ENCODE measurements at regions not wholly inside any gene's neighbourhood (a gene's known extent, or its start where the extent isn't known, plus 50 kb on each side); places are given as distances from the start of the nearest gene placed in this dataset.
A peak's percentile ranks its signal among the peaks of the same experiment; 100 is the strongest.

DNA sequence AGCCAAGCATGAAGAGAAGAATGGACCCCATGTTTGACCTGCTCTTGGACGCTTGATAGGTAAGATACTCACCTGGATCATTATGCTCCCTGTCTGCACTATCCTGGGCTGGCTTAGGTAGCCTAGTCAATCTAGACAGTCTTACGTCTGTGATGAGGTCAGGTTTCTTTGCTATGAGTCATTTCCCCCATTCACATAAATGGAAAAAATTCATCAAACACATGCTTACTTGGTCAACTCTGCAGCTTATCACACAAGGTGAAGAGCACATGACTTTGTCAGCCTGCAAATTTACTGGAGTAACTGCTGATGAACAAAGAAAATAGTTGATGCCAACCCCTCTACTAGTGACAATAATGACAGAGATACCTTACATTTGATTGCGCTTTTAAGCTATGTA is 170.0 kb downstream of the NUFIP1 start:
- 95% methylated on average over 3 of the region's 3 CpGs for WGBS
- Histone ChIP-seq H3K9me3 (ENCODE audit: control insufficient read depth in 2 of 2, insufficient read depth in 1 of 2, low read length in 1 of 2) (no peaks in the 10 kb centered on the region), H3K27me3 (ENCODE audit: control insufficient read depth in 2 of 2, insufficient read depth in 1 of 2, low read length in 1 of 2) (no peaks in the 10 kb centered on the region), H3K4me1 (ENCODE audit: control insufficient read depth in 2 of 2, insufficient read depth in 2 of 2, low read length in 2 of 2) (no peaks in the 10 kb centered on the region), H3K4me3 (ENCODE audit: low read length in 2 of 2) (no peak overlapping the region), H3K27ac (ENCODE audit: low read depth in 1 of 2, low read length in 1 of 2) (no peak overlapping the region), H3K36me3 (ENCODE audit: control insufficient read depth in 2 of 2, insufficient read depth in 2 of 2, low read length in 1 of 2) (no peaks in the 10 kb centered on the region)
- DNase-seq (ENCODE audit: low read depth in 6 of 9, low spot score in 9 of 9): no peak

DNA sequence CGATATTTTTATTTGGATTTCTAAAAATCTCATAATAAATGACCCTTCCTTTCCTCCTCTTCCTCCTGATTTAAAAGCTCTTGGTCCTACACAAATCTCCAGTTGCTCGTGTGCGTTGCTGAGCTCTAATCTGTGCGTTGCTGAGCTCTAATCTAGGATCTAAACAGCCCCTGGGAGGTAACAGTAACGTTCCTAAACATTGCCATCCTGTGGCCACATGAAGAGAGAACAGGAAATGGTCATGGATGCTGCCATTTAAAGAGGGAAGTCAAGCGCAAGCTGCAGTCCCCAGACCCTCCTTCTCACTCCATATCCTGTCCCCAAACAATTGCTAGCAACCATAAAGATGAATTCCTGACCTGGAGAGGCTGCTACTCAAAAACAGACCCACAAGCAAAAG is 170.8 kb downstream of the NUFIP1 start:
- 82% methylated on average over 6 of the region's 6 CpGs for WGBS
- Histone ChIP-seq H3K36me3 (ENCODE audit: control insufficient read depth in 2 of 2, insufficient read depth in 2 of 2, low read length in 1 of 2) (no peaks in the 10 kb centered on the region), H3K4me1 (ENCODE audit: control insufficient read depth in 2 of 2, insufficient read depth in 2 of 2, low read length in 2 of 2) (no peaks in the 10 kb centered on the region), H3K4me3 (ENCODE audit: low read length in 2 of 2) (no peak overlapping the region), H3K9me3 (ENCODE audit: control insufficient read depth in 2 of 2, insufficient read depth in 1 of 2, low read length in 1 of 2) (no peaks in the 10 kb centered on the region), H3K27me3 (ENCODE audit: control insufficient read depth in 2 of 2, insufficient read depth in 1 of 2, low read length in 1 of 2) (no peaks in the 10 kb centered on the region), H3K27ac (ENCODE audit: low read depth in 1 of 2, low read length in 1 of 2) (no peak overlapping the region)
- peak in 1 of 9 donors; percentile 3 for DNase-seq (ENCODE audit: low read depth in 6 of 9, low spot score in 9 of 9)

DNA sequence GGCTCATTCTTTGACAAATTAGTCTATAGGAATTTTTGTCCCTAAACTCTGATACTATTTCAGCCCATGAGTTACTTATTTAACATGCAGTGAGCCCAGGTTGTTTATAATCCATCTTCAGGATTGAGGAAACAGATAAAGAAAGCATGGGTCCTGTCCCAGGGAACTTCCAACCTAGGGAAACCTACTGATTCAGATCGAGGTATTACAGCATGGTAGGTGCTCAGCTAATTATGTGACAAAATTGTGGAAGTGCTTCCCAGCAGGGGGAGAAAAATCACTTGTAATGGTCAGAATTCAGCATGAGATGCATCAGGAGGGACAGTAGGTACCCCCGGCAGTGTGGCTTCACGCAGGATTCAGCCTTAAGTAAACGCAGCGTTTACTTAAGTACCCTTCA is 171.3 kb downstream of the NUFIP1 start:
- no peak for DNase-seq (ENCODE audit: low read depth in 6 of 9, low spot score in 9 of 9)
- H3K27ac ChIP-seq (ENCODE audit: low read depth in 1 of 2, low read length in 1 of 2): no peak overlapping the region
- H3K27me3 ChIP-seq (ENCODE audit: control insufficient read depth in 2 of 2, insufficient read depth in 1 of 2, low read length in 1 of 2): no peaks in the 10 kb centered on the region
- H3K9me3 ChIP-seq (ENCODE audit: control insufficient read depth in 2 of 2, insufficient read depth in 1 of 2, low read length in 1 of 2): no peaks in the 10 kb centered on the region
- WGBS: 95% methylated on average over 5 of the region's 5 CpGs
- H3K4me1 ChIP-seq (ENCODE audit: control insufficient read depth in 2 of 2, insufficient read depth in 2 of 2, low read length in 2 of 2): no peaks in the 10 kb centered on the region
- no peak overlapping the region for H3K4me3 ChIP-seq (ENCODE audit: low read length in 2 of 2)
- no peaks in the 10 kb centered on the region for H3K36me3 ChIP-seq (ENCODE audit: control insufficient read depth in 2 of 2, insufficient read depth in 2 of 2, low read length in 1 of 2)

DNA sequence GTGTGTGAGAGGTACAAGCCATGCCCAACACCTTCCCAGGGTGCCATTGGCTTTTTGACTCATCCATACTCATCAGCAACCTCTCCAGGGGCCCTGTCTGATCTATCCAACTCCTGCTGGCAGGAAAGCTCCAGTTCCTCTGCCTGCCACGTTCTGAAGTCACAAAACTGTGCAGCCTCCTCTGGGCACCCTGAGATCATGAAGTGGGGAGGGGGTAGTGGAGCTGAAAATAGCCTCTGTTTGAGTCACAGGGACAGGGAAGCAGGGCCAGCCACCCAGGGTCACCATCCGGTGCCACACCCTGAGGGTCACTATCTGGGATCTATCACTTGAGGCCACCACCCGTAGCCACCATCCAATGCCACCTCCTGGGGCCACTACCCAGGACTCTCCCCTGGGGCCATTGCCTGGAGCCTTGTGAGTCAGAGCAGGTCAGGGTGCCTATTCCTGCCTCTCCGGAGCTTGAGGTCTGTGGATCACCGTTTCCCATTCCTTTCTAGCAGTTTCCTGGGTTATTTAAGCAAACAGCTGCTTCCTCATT is 172.1 kb downstream of the NUFIP1 start:
- H3K9me3 ChIP-seq (ENCODE audit: control insufficient read depth in 2 of 2, insufficient read depth in 1 of 2, low read length in 1 of 2): no peaks in the 10 kb centered on the region
- H3K4me1 ChIP-seq (ENCODE audit: control insufficient read depth in 2 of 2, insufficient read depth in 2 of 2, low read length in 2 of 2): no peaks in the 10 kb centered on the region
- H3K4me3 ChIP-seq (ENCODE audit: low read length in 2 of 2): no peak overlapping the region
- 82% methylated on average over 5 of the region's 5 CpGs for WGBS
- no peaks in the 10 kb centered on the region for H3K27me3 ChIP-seq (ENCODE audit: control insufficient read depth in 2 of 2, insufficient read depth in 1 of 2, low read length in 1 of 2)
- H3K27ac ChIP-seq (ENCODE audit: low read depth in 1 of 2, low read length in 1 of 2): no peak overlapping the region
- no peaks in the 10 kb centered on the region for H3K36me3 ChIP-seq (ENCODE audit: control insufficient read depth in 2 of 2, insufficient read depth in 2 of 2, low read length in 1 of 2)
- no peak for DNase-seq (ENCODE audit: low read depth in 6 of 9, low spot score in 9 of 9)

DNA sequence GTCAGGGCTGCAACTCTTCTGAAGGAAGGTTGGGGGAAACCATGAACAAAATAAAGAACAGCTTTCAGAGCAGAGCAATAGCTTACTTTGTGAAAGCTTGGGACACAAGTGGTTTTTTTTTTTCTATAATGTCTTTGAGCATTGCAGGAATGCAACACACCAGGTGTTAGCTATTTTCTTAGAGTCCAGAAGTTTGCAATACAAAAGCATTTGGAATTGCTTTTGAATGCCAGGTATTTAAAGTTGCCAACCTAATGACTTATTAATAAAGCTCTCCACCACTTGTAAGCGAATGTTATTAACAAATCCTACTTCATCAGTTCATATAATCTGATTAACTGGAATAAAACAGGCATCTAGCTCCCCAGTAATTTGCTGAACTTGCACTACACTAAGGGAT is 172.6 kb downstream of the NUFIP1 start:
- WGBS: 95% methylated on average over 1 of the region's 1 CpG
- H3K4me3 ChIP-seq (ENCODE audit: low read length in 2 of 2): no peak overlapping the region
- H3K36me3 ChIP-seq (ENCODE audit: control insufficient read depth in 2 of 2, insufficient read depth in 2 of 2, low read length in 1 of 2): no peaks in the 10 kb centered on the region
- H3K27ac ChIP-seq (ENCODE audit: low read depth in 1 of 2, low read length in 1 of 2): no peak overlapping the region
- no peak for DNase-seq (ENCODE audit: low read depth in 6 of 9, low spot score in 9 of 9)
- H3K27me3 ChIP-seq (ENCODE audit: control insufficient read depth in 2 of 2, insufficient read depth in 1 of 2, low read length in 1 of 2): no peaks in the 10 kb centered on the region
- no peaks in the 10 kb centered on the region for H3K4me1 ChIP-seq (ENCODE audit: control insufficient read depth in 2 of 2, insufficient read depth in 2 of 2, low read length in 2 of 2)
- H3K9me3 ChIP-seq (ENCODE audit: control insufficient read depth in 2 of 2, insufficient read depth in 1 of 2, low read length in 1 of 2): no peaks in the 10 kb centered on the region

DNA sequence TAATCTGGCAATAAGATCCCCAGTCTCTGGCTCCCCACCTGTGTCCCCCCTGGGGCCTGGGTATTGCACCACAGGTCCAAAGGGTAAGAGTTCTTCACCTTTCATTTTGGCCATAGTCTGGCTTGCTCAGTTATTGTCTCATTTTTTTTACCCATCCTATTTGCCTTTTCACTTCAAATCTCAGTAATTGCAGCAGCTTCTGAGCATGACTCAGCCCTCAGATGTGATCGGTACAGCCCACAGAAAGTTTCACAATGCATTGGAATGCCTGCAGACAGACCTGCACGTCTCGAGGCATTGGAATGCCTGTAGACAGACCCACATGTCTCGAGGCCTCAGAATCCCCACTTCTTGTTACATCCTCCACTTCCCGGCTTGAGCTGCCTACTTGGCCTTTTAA is 173.6 kb downstream of the NUFIP1 start:
- H3K27ac ChIP-seq (ENCODE audit: low read depth in 1 of 2, low read length in 1 of 2): no peak overlapping the region
- 89% methylated on average over 5 of the region's 5 CpGs for WGBS
- no peaks in the 10 kb centered on the region for H3K9me3 ChIP-seq (ENCODE audit: control insufficient read depth in 2 of 2, insufficient read depth in 1 of 2, low read length in 1 of 2)
- no peaks in the 10 kb centered on the region for H3K4me1 ChIP-seq (ENCODE audit: control insufficient read depth in 2 of 2, insufficient read depth in 2 of 2, low read length in 2 of 2)
- H3K4me3 ChIP-seq (ENCODE audit: low read length in 2 of 2): no peak overlapping the region
- no peaks in the 10 kb centered on the region for H3K27me3 ChIP-seq (ENCODE audit: control insufficient read depth in 2 of 2, insufficient read depth in 1 of 2, low read length in 1 of 2)
- H3K36me3 ChIP-seq (ENCODE audit: control insufficient read depth in 2 of 2, insufficient read depth in 2 of 2, low read length in 1 of 2): no peaks in the 10 kb centered on the region
- no peak for DNase-seq (ENCODE audit: low read depth in 6 of 9, low spot score in 9 of 9)

DNA sequence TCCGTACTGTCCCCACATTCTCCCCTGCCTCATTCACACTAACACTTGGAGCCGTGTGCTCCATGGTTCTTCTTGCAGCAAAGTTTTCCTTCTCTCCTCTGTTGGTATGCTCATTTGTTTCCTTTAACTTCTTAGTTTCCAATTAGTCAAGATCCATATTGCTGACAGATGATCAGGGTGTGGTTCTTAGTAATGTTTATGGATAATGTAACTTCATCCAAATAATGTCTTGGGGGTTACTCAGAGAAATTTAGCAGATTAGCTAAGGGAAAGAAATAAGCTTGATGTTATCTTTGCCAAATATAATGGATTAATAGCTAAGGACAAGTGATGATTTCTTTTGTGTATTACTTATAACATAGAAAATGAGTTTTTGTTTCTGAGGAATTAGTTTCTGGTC is 174.4 kb downstream of the NUFIP1 start:
- H3K27ac ChIP-seq (ENCODE audit: low read depth in 1 of 2, low read length in 1 of 2): no peak overlapping the region
- H3K9me3 ChIP-seq (ENCODE audit: control insufficient read depth in 2 of 2, insufficient read depth in 1 of 2, low read length in 1 of 2): no peaks in the 10 kb centered on the region
- H3K4me3 ChIP-seq (ENCODE audit: low read length in 2 of 2): no peak overlapping the region
- H3K4me1 ChIP-seq (ENCODE audit: control insufficient read depth in 2 of 2, insufficient read depth in 2 of 2, low read length in 2 of 2): no peaks in the 10 kb centered on the region
- DNase-seq (ENCODE audit: low read depth in 6 of 9, low spot score in 9 of 9): no peak
- H3K27me3 ChIP-seq (ENCODE audit: control insufficient read depth in 2 of 2, insufficient read depth in 1 of 2, low read length in 1 of 2): no peaks in the 10 kb centered on the region
- 97% methylated on average over 2 of the region's 2 CpGs for WGBS
- H3K36me3 ChIP-seq (ENCODE audit: control insufficient read depth in 2 of 2, insufficient read depth in 2 of 2, low read length in 1 of 2): no peaks in the 10 kb centered on the region

DNA sequence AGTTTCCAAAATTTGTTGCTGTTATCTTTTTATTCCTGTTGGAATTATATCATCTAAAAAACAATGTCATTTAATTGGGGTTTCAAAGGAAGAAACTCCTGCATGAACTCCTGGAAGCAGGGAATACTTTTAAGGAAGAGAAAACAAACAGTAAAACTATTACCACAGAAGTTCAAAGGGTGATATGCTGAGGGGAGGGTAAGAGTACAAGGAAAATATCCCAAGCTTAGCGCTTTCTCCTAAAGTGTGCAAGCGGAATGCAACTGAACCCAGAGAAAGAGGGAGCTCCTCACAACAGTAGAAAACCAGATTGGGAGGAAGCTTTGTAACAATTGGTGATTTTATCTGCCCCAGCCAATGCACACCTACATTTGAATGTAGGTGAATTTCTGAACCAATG is 175.1 kb downstream of the NUFIP1 start:
- H3K27ac ChIP-seq (ENCODE audit: low read depth in 1 of 2, low read length in 1 of 2): no peak overlapping the region
- 98% methylated on average over 2 of the region's 2 CpGs for WGBS
- no peaks in the 10 kb centered on the region for H3K4me1 ChIP-seq (ENCODE audit: control insufficient read depth in 2 of 2, insufficient read depth in 2 of 2, low read length in 2 of 2)
- H3K4me3 ChIP-seq (ENCODE audit: low read length in 2 of 2): no peak overlapping the region
- no peak for DNase-seq (ENCODE audit: low read depth in 6 of 9, low spot score in 9 of 9)
- no peaks in the 10 kb centered on the region for H3K27me3 ChIP-seq (ENCODE audit: control insufficient read depth in 2 of 2, insufficient read depth in 1 of 2, low read length in 1 of 2)
- H3K36me3 ChIP-seq (ENCODE audit: control insufficient read depth in 2 of 2, insufficient read depth in 2 of 2, low read length in 1 of 2): no peaks in the 10 kb centered on the region
- no peaks in the 10 kb centered on the region for H3K9me3 ChIP-seq (ENCODE audit: control insufficient read depth in 2 of 2, insufficient read depth in 1 of 2, low read length in 1 of 2)

DNA sequence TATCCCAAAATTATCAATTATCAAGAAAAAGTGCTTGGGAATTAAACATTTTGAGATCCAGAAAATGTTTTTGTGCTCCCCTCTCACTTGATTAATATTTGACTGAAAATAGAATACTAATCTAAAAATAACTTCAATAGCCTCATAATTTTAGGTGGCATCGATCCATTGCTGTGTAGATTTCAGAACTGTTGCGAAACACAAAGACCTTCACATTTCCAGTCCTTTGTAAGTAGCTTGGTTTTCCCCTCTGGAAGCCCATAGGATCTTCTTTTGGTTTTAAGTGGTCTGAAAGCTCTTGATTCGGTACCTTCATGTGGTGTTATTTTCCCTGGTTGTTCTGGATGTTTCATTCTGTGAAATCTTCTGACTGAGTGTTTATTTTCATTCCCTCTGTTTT is 176.5 kb downstream of the NUFIP1 start:
- WGBS: 90% methylated on average over 3 of the region's 3 CpGs

More for the DNA sequence above, 176.5 kb downstream of the NUFIP1 start:
- no peaks in the 10 kb centered on the region for H3K27me3 ChIP-seq (ENCODE audit: control insufficient read depth in 2 of 2, insufficient read depth in 1 of 2, low read length in 1 of 2)
- no peaks in the 10 kb centered on the region for H3K9me3 ChIP-seq (ENCODE audit: control insufficient read depth in 2 of 2, insufficient read depth in 1 of 2, low read length in 1 of 2)
- H3K4me3 ChIP-seq (ENCODE audit: low read length in 2 of 2): no peak overlapping the region
- H3K4me1 ChIP-seq (ENCODE audit: control insufficient read depth in 2 of 2, insufficient read depth in 2 of 2, low read length in 2 of 2): no peaks in the 10 kb centered on the region
- no peak overlapping the region for H3K27ac ChIP-seq (ENCODE audit: low read depth in 1 of 2, low read length in 1 of 2)
- H3K36me3 ChIP-seq (ENCODE audit: control insufficient read depth in 2 of 2, insufficient read depth in 2 of 2, low read length in 1 of 2): no peaks in the 10 kb centered on the region
- DNase-seq (ENCODE audit: low read depth in 6 of 9, low spot score in 9 of 9): no peak
